Activated CD4-positive, alpha-beta memory T cell treated with anti-CD3 and anti-CD28 coated beads, Interleukin-2, amount 10 ng/mL, durations not matched to agents 7 days and 5 days (primary cell): ENCODE measurements at regions not wholly inside any gene's neighbourhood (a gene's known extent, or its start where the extent isn't known, plus 50 kb on each side); places are given as distances from the start of the nearest gene placed in this dataset.
"Not testable (repeated sequence)": the region's sequence is repeated elsewhere in the genome, so short reads cannot be mapped to it uniquely, and the experiment has no call there.

Source experiments
- CTCF ChIA-PET: fragments of 350-600 bp; sonication (Branson Sonifier 250); formaldehyde crosslinking; loops from one replicate; lab custom pipeline; 2021; ENCODE audit warnings: antibody characterized with exemption, inconsistent platforms; lab: Charles Lee
- POLR2A ChIA-PET: fragments of 350-600 bp; sonication (Branson Sonifier 250); formaldehyde crosslinking; loops from one replicate; lab custom pipeline; 2021; ENCODE audit warnings: antibody characterized with exemption; lab: Charles Lee
- DNase-seq: peaks from one replicate; pipeline ENCODE4 v3.0.0-alpha.2; 2020
- H3K27ac Mint-ChIP-seq: one replicate; pipeline ENCODE4 v1.8.0; 2021; ENCODE audit warnings: mild to moderate bottlenecking, mixed read lengths
- H3K27me3 Mint-ChIP-seq: one replicate; pipeline ENCODE4 v1.8.0; 2021; ENCODE audit warnings: mixed read lengths
- H3K36me3 Mint-ChIP-seq: one replicate; pipeline ENCODE4 v1.8.0; 2021; ENCODE audit warnings: low read depth, mixed read lengths
- H3K4me1 Mint-ChIP-seq: one replicate; pipeline ENCODE4 v1.8.0; 2021; ENCODE audit warnings: mixed read lengths
- H3K4me3 Mint-ChIP-seq: one replicate; pipeline ENCODE4 v1.8.0; 2021; ENCODE audit warnings: mild to moderate bottlenecking, mixed read lengths
- H3K9me3 Mint-ChIP-seq: one replicate; pipeline ENCODE4 v1.8.0; 2021; ENCODE audit warnings: mixed read lengths

DNA sequence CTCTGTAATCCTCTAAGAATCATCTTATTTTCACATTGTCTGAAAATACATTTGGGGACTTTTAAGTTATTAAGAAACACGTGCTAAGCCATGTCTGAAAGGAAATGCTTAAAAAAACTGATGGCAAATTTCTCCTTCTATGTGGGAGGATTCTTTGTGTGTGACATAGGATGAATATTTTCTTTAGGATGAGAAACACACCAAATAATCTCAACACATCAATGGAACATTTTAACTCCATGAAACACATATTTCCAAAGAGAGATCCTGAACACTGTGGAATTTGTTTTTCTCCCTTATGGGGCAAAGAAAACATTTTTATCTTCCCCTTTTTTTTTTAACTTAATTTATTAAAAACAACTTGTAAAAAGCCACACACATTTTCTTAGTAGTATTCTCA, 153.8 kb upstream of the ANKRD50 start:
- POLR2A ChIA-PET, result no interaction called here
- no peak overlapping the region for H3K4me3 Mint-ChIP-seq
- H3K36me3 Mint-ChIP-seq, result no peaks in the 10 kb centered on the region
- no peaks in the 10 kb centered on the region for H3K27me3 Mint-ChIP-seq
- no peak overlapping the region for H3K27ac Mint-ChIP-seq
- no peaks in the 10 kb centered on the region for H3K4me1 Mint-ChIP-seq
- CTCF ChIA-PET, result no interaction called here
- no peaks in the 10 kb centered on the region for H3K9me3 Mint-ChIP-seq
- DNase-seq, result no peak

DNA sequence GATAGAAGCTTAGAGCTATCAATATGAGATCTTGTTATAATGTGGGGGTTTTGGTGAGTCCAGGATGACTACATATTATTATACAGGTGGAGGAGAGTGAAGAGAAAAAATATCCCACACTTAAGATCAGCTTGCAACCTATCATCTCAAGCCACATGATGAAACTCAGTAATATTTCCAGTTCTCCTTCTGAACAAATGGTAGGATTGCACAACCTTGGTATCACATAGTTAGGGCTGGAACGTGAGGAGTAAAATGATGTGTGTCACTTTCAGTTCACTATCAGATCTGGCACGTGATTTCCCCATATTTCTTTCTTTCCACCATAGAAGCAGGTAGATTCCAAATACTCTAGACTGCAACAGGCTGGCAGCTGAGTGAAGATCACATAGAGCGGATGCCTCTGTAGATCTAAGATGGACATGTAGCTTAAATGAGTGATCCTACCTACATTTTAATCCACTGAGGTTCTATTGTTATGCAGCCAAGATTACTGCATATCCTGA, 150.6 kb upstream of the ANKRD50 start:
- Mint-ChIP-seq H3K4me3 (no peak overlapping the region), H3K9me3 (no peaks in the 10 kb centered on the region), H3K27me3 (no peaks in the 10 kb centered on the region), H3K4me1 (no peaks in the 10 kb centered on the region), H3K36me3 (no peaks in the 10 kb centered on the region), H3K27ac (no peak overlapping the region)
- ChIA-PET POLR2A (no interaction called here), CTCF (no interaction called here)
- DNase-seq, result no peak

DNA sequence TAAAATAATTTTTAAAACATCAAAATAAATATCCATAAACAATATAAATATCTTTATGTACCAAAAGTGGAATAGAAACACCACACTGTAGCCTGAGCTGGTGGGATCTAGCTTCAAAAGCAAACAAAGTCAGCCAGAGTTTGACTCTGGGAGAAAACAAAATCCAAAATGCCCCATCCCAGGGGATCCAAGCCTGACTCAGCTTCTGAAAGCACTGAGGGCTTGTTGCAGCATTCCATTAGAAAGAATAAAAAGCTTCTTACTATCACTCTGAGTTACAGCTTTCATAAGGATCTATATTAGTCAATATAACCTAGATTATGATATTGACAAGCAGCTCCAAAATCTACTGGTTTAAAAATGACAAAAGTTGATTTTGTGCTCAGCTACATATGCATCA, 149.7 kb upstream of the ANKRD50 start:
- ChIA-PET POLR2A (no interaction called here), CTCF (no interaction called here)
- no peaks in the 10 kb centered on the region for H3K36me3 Mint-ChIP-seq
- no peak overlapping the region for H3K27ac Mint-ChIP-seq
- no peaks in the 10 kb centered on the region for H3K4me1 Mint-ChIP-seq
- no peak overlapping the region for H3K4me3 Mint-ChIP-seq
- no peak for DNase-seq
- no peaks in the 10 kb centered on the region for H3K27me3 Mint-ChIP-seq
- H3K9me3 Mint-ChIP-seq, result peaks cover 2% of the 10 kb centered on the region

DNA sequence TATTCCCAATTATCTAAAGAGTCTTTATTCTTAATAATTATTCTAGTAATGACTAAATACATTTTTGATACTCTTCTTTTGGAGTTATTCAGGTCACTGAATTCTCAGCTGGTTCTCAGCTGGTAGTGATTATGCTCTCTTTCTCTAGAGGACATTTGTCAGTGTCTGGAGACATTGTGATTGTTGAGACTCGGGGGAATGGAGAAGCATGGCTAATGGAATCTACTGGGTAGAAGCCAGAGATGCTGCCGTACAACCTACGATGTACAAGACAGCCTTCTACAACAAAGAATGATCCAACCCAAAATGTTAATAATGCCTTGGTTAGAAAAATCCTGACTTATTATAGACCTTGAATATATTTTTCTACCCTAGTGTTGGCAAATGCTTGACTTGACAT, 149.2 kb upstream of the ANKRD50 start:
- Mint-ChIP-seq H3K36me3 (no peaks in the 10 kb centered on the region), H3K27me3 (no peaks in the 10 kb centered on the region), H3K4me3 (no peak overlapping the region), H3K27ac (no peak overlapping the region), H3K9me3 (peaks cover 2% of the 10 kb centered on the region), H3K4me1 (no peaks in the 10 kb centered on the region)
- ChIA-PET POLR2A (no interaction called here), CTCF (no interaction called here)
- no peak for DNase-seq

DNA sequence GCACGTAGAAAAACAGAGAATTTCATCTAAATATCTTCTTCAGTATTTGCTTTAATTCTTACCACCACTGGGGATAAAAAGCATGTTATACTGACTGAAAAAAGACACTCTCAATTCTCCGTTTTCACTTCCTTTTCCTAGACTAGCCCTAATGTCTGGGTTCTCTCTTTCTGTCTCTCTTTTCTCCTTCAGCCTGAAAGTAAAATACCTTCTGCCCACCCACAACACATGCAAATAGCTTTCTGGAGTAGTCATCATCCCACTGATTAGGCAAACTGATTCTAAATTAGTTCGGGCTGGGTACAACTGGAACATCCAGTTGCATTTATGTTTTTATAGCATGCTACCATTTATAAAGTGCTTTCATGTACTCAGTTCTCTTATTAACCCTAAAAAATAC, 142.4 kb upstream of the ANKRD50 start:
- Mint-ChIP-seq H3K36me3 (no peaks in the 10 kb centered on the region), H3K9me3 (peaks cover 6% of the 10 kb centered on the region), H3K4me1 (no peaks in the 10 kb centered on the region), H3K27me3 (no peaks in the 10 kb centered on the region), H3K4me3 (no peak overlapping the region), H3K27ac (no peak overlapping the region)
- no peak for DNase-seq
- ChIA-PET POLR2A (no interaction called here), CTCF (no interaction called here)

DNA sequence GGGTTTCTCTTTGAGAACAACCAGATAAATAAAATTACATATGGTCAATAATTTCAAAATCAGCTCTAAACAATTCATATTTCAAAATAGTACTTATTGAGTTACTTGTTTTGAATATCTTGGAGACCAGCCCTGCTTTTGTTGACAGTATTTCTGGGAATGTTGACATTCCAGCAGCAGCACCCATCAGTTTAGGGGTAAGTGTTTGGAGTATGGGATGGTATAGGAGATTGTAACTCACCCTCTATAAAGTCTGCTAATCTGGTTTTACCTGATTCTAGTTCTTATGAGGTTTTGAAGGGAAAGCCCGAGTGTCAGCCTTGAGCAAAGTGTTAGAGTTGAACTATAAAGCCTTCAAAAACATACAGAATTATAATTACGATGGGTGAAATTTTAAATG, 139.2 kb upstream of the ANKRD50 start:
- POLR2A ChIA-PET, result no interaction called here
- H3K36me3 Mint-ChIP-seq, result no peaks in the 10 kb centered on the region

DNA sequence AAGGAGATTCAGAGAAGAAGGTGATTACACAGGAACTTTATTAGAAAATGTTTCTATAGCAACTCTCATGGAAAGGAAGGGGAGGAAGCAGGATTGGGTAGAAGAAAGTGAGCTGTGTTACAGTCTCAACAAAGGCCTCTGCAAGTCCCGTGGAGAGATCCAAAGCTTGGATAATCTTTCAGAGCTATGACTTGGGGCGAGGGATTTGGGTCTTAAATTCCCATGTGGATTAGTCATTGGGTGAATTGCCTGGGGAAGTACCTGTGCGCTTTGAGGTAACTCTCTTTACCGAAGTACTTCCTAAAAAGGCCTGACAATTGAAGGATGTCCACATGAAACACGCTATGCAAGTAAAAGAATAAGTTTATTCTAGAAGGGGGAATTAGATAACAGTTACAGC, 133.8 kb upstream of the ANKRD50 start:
- Mint-ChIP-seq H3K36me3 (no peaks in the 10 kb centered on the region), H3K9me3 (peaks cover 4% of the 10 kb centered on the region), H3K4me3 (no peak overlapping the region), H3K27ac (no peak overlapping the region), H3K27me3 (no peaks in the 10 kb centered on the region), H3K4me1 (no peaks in the 10 kb centered on the region)
- no peak for DNase-seq
- ChIA-PET POLR2A (no interaction called here), CTCF (no interaction called here)

More for the DNA sequence above, 139.2 kb upstream of the ANKRD50 start:
- CTCF ChIA-PET, result no interaction called here
- Mint-ChIP-seq H3K4me3 (no peak overlapping the region), H3K27ac (no peak overlapping the region), H3K9me3 (peaks cover 3% of the 10 kb centered on the region), H3K27me3 (no peaks in the 10 kb centered on the region), H3K4me1 (no peaks in the 10 kb centered on the region)
- DNase-seq, result no peak

DNA sequence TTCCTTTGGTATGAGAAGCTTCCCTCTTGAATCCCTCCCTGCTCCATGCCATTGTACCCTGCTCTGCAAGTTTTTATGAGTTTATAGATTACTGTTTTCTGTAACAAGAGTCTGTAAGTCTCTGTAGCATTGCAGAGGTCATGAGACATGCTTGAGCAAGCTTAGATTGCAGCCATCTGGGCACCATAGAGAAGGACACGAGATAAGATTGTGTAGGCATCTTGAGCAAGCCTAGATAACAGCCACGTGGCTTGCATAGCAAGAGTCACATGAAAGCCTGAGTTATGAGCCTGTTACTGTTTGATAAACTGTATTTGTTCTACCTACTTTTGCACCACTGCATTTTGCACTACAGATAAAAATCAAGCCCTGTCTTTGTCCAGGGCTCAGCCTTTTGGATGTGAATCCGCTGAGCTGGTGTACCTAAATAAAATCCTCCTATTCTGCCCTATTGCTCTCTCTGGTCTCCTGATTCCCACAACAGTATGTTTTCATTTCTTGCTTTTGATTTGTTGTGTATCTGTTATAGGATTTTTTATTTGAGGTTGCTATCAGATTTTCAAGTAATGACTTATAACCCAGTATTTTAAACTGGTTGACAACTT, 127.4 kb upstream of the ANKRD50 start:
- Mint-ChIP-seq H3K36me3 (no peaks in the 10 kb centered on the region), H3K27me3 (no peaks in the 10 kb centered on the region), H3K9me3 (peaks cover 13% of the 10 kb centered on the region), H3K4me3 (no peak overlapping the region), H3K4me1 (no peaks in the 10 kb centered on the region), H3K27ac (no peak overlapping the region)
- CTCF ChIA-PET, result no interaction called here
- DNase-seq, result no peak
- POLR2A ChIA-PET, result no interaction called here

DNA sequence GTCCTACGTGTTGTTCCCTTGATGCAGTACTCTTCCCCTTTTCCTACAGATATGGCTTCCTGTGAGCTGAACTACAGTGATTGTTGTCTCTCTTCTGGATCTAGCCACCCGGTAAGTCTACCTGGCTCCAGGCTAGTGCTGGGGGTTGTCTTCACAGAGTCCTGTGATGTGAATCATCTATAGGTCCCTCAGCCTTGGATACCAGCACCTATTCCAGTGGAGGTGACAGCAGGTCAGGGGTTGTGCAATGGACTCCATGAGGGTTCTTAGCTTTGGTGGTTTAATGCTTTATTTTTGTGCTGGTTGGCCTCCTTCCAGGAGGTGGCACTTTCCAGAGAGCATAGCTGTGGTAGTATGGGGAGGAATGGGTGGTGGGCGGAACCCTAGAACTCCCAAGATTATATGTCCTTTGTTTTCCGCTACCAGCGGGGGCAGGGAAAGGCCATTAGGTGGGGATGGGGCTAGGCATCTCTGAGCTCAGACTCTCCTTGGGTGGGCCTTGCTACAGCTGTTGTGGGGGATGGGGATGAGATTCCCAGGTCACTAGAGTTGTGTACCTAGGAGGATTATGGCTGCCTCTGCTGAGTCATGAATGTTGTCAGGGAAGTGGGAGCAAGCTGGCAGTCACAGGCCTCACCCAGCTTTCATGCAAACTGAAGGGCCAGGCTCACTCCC, 121.4 kb upstream of the ANKRD50 start:
- DNase-seq, result no peak
- ChIA-PET POLR2A (no interaction called here), CTCF (no interaction called here)
- Mint-ChIP-seq H3K9me3 (peaks cover 9% of the 10 kb centered on the region), H3K27ac (no peak overlapping the region), H3K27me3 (no peaks in the 10 kb centered on the region), H3K36me3 (no peaks in the 10 kb centered on the region), H3K4me3 (no peak overlapping the region), H3K4me1 (no peaks in the 10 kb centered on the region)

DNA sequence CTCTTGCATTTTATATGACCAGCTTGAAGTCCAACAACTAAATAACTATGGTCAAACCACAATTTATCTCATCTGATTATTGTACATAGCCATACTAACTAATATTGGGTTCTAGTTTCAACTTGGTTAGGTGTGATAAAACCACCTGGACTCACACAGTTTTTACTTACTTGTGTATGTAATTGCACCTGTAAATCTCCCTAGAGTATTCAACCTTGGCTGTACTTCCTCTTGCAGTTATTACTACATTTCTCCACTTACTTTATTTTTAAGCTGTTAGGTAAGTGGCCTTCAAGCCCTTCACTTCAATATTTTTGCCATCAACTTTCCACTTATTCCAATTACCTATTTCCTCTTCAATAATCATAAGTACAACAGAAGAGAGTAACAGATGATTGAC, 115.8 kb upstream of the ANKRD50 start:
- no peak overlapping the region for H3K27ac Mint-ChIP-seq
- POLR2A ChIA-PET, result no interaction called here
- H3K9me3 Mint-ChIP-seq, result peaks cover 3% of the 10 kb centered on the region
- no peaks in the 10 kb centered on the region for H3K27me3 Mint-ChIP-seq
- no peaks in the 10 kb centered on the region for H3K36me3 Mint-ChIP-seq
- no peak for DNase-seq
- CTCF ChIA-PET, result no interaction called here
- no peak overlapping the region for H3K4me3 Mint-ChIP-seq
- no peaks in the 10 kb centered on the region for H3K4me1 Mint-ChIP-seq

DNA sequence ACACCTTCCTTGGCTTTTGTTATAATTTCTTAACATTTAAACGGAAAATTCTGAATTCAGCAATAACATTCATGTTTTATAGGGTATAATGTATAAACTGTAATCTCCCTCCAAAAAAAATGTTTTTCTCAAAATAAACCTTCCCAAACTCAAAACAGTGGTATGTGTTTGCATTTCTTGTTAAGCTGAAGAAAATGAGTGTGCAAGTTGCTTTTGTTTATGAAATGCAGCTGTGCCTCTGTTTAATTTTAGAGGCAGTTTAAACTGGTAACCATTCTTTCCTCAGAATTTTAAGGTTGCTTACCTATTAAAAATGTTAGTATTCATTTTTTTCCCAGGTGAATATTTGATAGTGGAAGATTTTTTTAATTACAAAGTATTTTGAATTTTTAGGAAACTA, 105.0 kb upstream of the ANKRD50 start:
- ChIA-PET POLR2A (no interaction called here), CTCF (no interaction called here)
- no peak for DNase-seq
- Mint-ChIP-seq H3K9me3 (peaks cover 5% of the 10 kb centered on the region), H3K27me3 (no peaks in the 10 kb centered on the region), H3K4me1 (no peaks in the 10 kb centered on the region), H3K27ac (no peak overlapping the region), H3K4me3 (no peak overlapping the region), H3K36me3 (no peaks in the 10 kb centered on the region)

DNA sequence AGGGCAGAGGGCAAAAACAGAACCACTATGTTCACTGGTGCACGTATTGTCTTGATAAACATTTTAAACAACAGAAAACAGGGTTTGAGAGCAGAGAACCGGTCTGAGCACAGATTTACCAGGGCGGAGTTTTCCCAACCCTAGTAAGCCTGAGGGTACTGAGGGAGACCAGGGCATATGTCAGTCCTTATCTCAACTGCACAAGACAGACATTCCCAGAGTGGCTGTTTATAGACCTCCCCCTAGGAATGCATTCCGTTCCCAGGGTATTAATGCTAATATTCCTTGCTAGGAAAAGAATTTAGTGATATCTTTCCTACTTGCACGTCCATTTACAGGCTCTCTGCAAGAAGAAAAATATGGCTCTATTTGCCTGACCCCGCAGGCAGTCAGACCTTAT, 99.7 kb upstream of the ANKRD50 start:
- H3K9me3 Mint-ChIP-seq, H3K36me3 Mint-ChIP-seq, H3K27ac Mint-ChIP-seq, DNase-seq, H3K27me3 Mint-ChIP-seq, H3K4me1 Mint-ChIP-seq, CTCF ChIA-PET, H3K4me3 Mint-ChIP-seq, POLR2A ChIA-PET: not testable (repeated sequence)

DNA sequence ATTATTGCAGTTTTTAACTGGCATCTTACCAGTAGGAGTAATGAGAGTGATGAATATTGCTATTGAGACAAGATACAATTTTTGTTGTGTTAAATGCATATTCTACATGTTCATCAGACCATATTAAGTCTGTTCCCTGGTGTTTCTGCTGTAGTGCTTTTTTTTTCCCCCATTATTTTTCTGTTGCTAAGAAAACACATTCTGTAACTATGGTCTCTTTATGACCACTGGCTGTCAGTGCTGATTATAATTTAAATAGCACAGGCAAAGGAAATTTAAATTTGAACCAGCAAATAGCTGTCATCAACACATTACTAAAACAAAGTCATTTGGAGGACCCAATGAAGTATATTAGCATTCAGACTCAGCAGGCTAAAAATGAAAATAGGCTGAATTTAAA, 98.3 kb upstream of the ANKRD50 start:
- ChIA-PET CTCF (no interaction called here), POLR2A (no interaction called here)
- no peak overlapping the region for H3K27ac Mint-ChIP-seq
- no peak for DNase-seq
- H3K36me3 Mint-ChIP-seq, result no peaks in the 10 kb centered on the region
- H3K4me1 Mint-ChIP-seq, result no peaks in the 10 kb centered on the region
- peaks cover 6% of the 10 kb centered on the region for H3K9me3 Mint-ChIP-seq
- no peak overlapping the region for H3K4me3 Mint-ChIP-seq
- H3K27me3 Mint-ChIP-seq, result no peaks in the 10 kb centered on the region

DNA sequence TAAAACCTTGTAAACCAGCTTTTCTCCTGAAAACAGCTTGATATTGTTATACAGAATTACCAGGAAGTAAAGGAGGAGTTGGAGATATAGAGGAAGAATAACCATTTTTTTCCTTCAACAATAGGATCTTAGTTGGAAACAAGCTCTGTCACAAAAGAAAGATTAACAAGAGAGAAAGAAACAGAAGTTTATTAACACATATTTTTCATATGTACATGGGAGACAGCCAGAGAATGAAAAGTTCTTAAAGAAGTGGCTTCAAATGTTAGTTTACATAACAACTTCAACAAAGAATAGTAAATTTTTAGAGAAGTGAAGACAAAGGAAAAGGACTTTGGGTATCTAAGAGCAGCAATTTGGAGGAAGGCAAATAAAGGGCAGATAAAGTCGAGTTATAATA, 94.9 kb upstream of the ANKRD50 start:
- H3K27ac Mint-ChIP-seq, result no peak overlapping the region
- H3K27me3 Mint-ChIP-seq, result no peaks in the 10 kb centered on the region
- ChIA-PET POLR2A (no interaction called here), CTCF (no interaction called here)
- H3K4me1 Mint-ChIP-seq, result no peaks in the 10 kb centered on the region
- H3K4me3 Mint-ChIP-seq, result no peak overlapping the region
- H3K36me3 Mint-ChIP-seq, result no peaks in the 10 kb centered on the region
- H3K9me3 Mint-ChIP-seq, result peaks cover 6% of the 10 kb centered on the region
- DNase-seq, result no peak
